ENCODE measurements at regions not wholly inside any gene's neighbourhood (a gene's known extent, or its start where the extent isn't known, plus 50 kb on each side); places are given as distances from the start of the nearest gene placed in this dataset.
A peak's percentile ranks its signal among the peaks of the same experiment; 100 is the strongest.
"Not testable (repeated sequence)": the region's sequence is repeated elsewhere in the genome, so short reads cannot be mapped to it uniquely, and the experiment has no call there.

GRCh38 chrX:45992402-45993123, 552.7 kb downstream of the ZNF674 start:
- DNase-seq (ENCODE audit: low read depth) = no peak

GRCh38 chrX:45986971-45987370, 558.2 kb downstream of the ZNF674 start:
- DNase-seq (ENCODE audit: low read depth) = peak; percentile 5

GRCh38 chrX:45986081-45986480, 559.1 kb downstream of the ZNF674 start:
- DNase-seq (ENCODE audit: low read depth) = no peak

GRCh38 chrX:45982958-45983727, 562.1 kb downstream of the ZNF674 start:
- not testable (repeated sequence) for DNase-seq (ENCODE audit: low read depth)

GRCh38 chrX:45980726-45981125, 564.5 kb downstream of the ZNF674 start:
- no peak for DNase-seq (ENCODE audit: low read depth)

GRCh38 chrX:45975633-45976032, 569.6 kb downstream of the ZNF674 start:
- DNase-seq (ENCODE audit: low read depth) = no peak

GRCh38 chrX:45972636-45973035, 572.6 kb downstream of the ZNF674 start:
- no peak for DNase-seq (ENCODE audit: low read depth)

GRCh38 chrX:45959567-45959966, 585.7 kb downstream of the ZNF674 start:
- no peak for DNase-seq (ENCODE audit: low read depth)

- no peak for DNase-seq (ENCODE audit: low read depth)
Observed at GRCh38 chrX:45956191-45956870, 588.9 kb downstream of the ZNF674 start.

- DNase-seq (ENCODE audit: low read depth) = no peak
Observed at GRCh38 chrX:45955661-45956060, 589.6 kb downstream of the ZNF674 start.

GRCh38 chrX:45954026-45954425, 591.2 kb downstream of the ZNF674 start:
- peak; percentile 16 for DNase-seq (ENCODE audit: low read depth)

- DNase-seq (ENCODE audit: low read depth) = no peak
Observed at GRCh38 chrX:45952030-45952429, 593.2 kb downstream of the ZNF674 start.

- no peak for DNase-seq (ENCODE audit: low read depth)
Observed at GRCh38 chrX:45935408-45935807, 609.8 kb downstream of the ZNF674 start.

- DNase-seq (ENCODE audit: low read depth) = no peak
Observed at GRCh38 chrX:45912316-45912715, 632.9 kb downstream of the ZNF674 start.

- no peak for DNase-seq (ENCODE audit: low read depth)
Observed at GRCh38 chrX:45907786-45908185, 637.4 kb downstream of the ZNF674 start.

GRCh38 chrX:45903781-45904201, 641.4 kb downstream of the ZNF674 start:
- DNase-seq (ENCODE audit: low read depth) = peak; percentile 0

GRCh38 chrX:45900766-45901615, 644.2 kb downstream of the ZNF674 start:
- DNase-seq (ENCODE audit: low read depth) = peak; percentile 3

- DNase-seq (ENCODE audit: low read depth) = no peak
Observed at GRCh38 chrX:45894864-45895645, 650.2 kb downstream of the ZNF674 start.

- DNase-seq (ENCODE audit: low read depth) = no peak
Observed at GRCh38 chrX:45889471-45889870, 655.8 kb downstream of the ZNF674 start.

- DNase-seq (ENCODE audit: low read depth) = no peak
Observed at GRCh38 chrX:45888518-45888917, 656.7 kb downstream of the ZNF674 start.

- no peak for DNase-seq (ENCODE audit: low read depth)
Observed at GRCh38 chrX:45885931-45886330, 659.3 kb downstream of the ZNF674 start.

Data from renal cortical epithelial cell (primary cell).